IMR-90 (cell line): ENCODE measurements at regions not wholly inside any gene's neighbourhood (a gene's known extent, or its start where the extent isn't known, plus 50 kb on each side); places are given as distances from the start of the nearest gene placed in this dataset.

Experiments
- ATAC-seq: fragments of 200-7000 bp; cut with Tn5 transposase; 2 replicates; pipeline ENCODE4 v1.9.1; 2020; ENCODE audit warnings: low read depth, mild to moderate bottlenecking, moderate library complexity
- BruUV-seq: library from RNA; stranded (reverse); fragments of 400-500 nt; replicated peaks from 2 replicates; lab custom pipeline; 2021; lab: Mats Ljungman, UMichigan
- CTCF ChIA-PET: fragments of 300-600 bp; formaldehyde crosslinking; extraction: SDS; loops from one replicate; lab custom pipeline; 2021; ENCODE audit warnings: antibody characterized with exemption; lab: Yijun Ruan, JAX
- POLR2A ChIA-PET: fragments of 300-600 bp; sonication (Branson Sonifier 250); formaldehyde crosslinking; loops from one replicate; lab custom pipeline; 2022; ENCODE audit warnings: antibody characterized with exemption; ENCODE audit not compliant: unreplicated experiment; lab: Charles Lee
- DNase-seq: peaks from one replicate; pipeline ENCODE4 v3.0.0; 2013
- H2AFZ ChIP-seq: replicated peaks from 2 replicates; pipeline ENCODE3; 2013; ENCODE audit warnings: low read length, mild to moderate bottlenecking; ENCODE audit not compliant: poor library complexity
- H2AK5ac ChIP-seq: 2 replicates; pipeline ENCODE4 v1.6.1; 2013; ENCODE audit warnings: low read depth, low read length, inconsistent platforms
- H2AK9ac ChIP-seq: replicated peaks from 2 replicates; pipeline ENCODE3; 2013; ENCODE audit warnings: mild to moderate bottlenecking, low read depth, low read length, moderate library complexity; ENCODE audit not compliant: poor library complexity
- H2BK120ac ChIP-seq: 2 replicates; pipeline ENCODE4 v1.6.1; 2013; ENCODE audit warnings: low read depth, low read length, inconsistent platforms
- H2BK15ac ChIP-seq: 3 replicates; pipeline ENCODE4 v1.6.1; 2013; ENCODE audit warnings: low read depth, low read length, inconsistent platforms
- H2BK20ac ChIP-seq: 2 replicates; pipeline ENCODE4 v1.6.1; 2013; ENCODE audit warnings: low read depth, mild to moderate bottlenecking, inconsistent platforms, low read length, moderate library complexity
- H2BK5ac ChIP-seq: 2 replicates; pipeline ENCODE4 v1.6.1; 2013; ENCODE audit warnings: mild to moderate bottlenecking, low read depth, low read length, inconsistent platforms; ENCODE audit not compliant: poor library complexity, severe bottlenecking
- H3K14ac ChIP-seq: replicated peaks from 2 replicates; pipeline ENCODE4 v1.6.1; 2013; ENCODE audit warnings: low read depth, low read length, inconsistent platforms
- H3K18ac ChIP-seq: 2 replicates; pipeline ENCODE4 v1.6.1; 2013; ENCODE audit warnings: low read depth, low read length, control low read depth
- H3K23ac ChIP-seq: 2 replicates; pipeline ENCODE4 v1.6.1; 2013; ENCODE audit warnings: low read depth, low read length, inconsistent platforms
- H3K27ac ChIP-seq: 2 replicates; pipeline ENCODE4 v1.5.1; 2013; ENCODE audit warnings: mild to moderate bottlenecking, control low read depth, low read length; ENCODE audit not compliant: insufficient read depth
- H3K27me3 ChIP-seq: 2 replicates; pipeline ENCODE4 v1.6.1; 2013; ENCODE audit warnings: low read length; ENCODE audit not compliant: control insufficient read depth, insufficient read depth
- H3K36me3 ChIP-seq: 2 replicates; pipeline ENCODE4 v1.6.1; 2013; ENCODE audit warnings: low read length, mixed read lengths; ENCODE audit not compliant: control insufficient read depth, insufficient read depth
- H3K4ac ChIP-seq: 2 replicates; pipeline ENCODE4 v1.6.1; 2013; ENCODE audit warnings: low read depth, low read length, inconsistent platforms
- H3K4me1 ChIP-seq: 2 replicates; pipeline ENCODE4 v1.6.1; 2013; ENCODE audit warnings: low read length, mixed read lengths; ENCODE audit not compliant: control insufficient read depth, insufficient read depth
- H3K4me2 ChIP-seq: 2 replicates; pipeline ENCODE4 v1.6.1; 2013; ENCODE audit warnings: low read depth, mild to moderate bottlenecking, control low read depth, low read length, moderate library complexity
- H3K4me3 ChIP-seq: 2 replicates; pipeline ENCODE4 v1.5.1; 2013; ENCODE audit warnings: low read depth, mild to moderate bottlenecking, control low read depth, low read length, moderate library complexity; ENCODE audit not compliant: insufficient read depth
- H3K56ac ChIP-seq: 2 replicates; pipeline ENCODE4 v1.6.1; 2013; ENCODE audit warnings: low read length, inconsistent platforms; ENCODE audit not compliant: insufficient read depth; ENCODE audit errors: extremely low read depth
- H3K79me1 ChIP-seq, 2 experiments: 2 replicates each; pipeline ENCODE4 v1.6.1; 2013; ENCODE audit warnings: low read length in 2 of 2, inconsistent platforms in 1 of 2, low read depth in 1 of 2
- H3K9ac ChIP-seq: 2 replicates; pipeline ENCODE4 v1.6.1; 2013; ENCODE audit warnings: low read depth, low read length, control low read depth
- H3K9me1 ChIP-seq: 2 replicates; pipeline ENCODE4 v1.6.1; 2013; ENCODE audit warnings: low read length, inconsistent platforms; ENCODE audit not compliant: insufficient read depth
- H3K9me3 ChIP-seq: 2 replicates; pipeline ENCODE4 v1.6.1; 2013; ENCODE audit warnings: low read length; ENCODE audit not compliant: control insufficient read depth, insufficient read depth
- H4K20me1 ChIP-seq: 2 replicates; pipeline ENCODE4 v1.6.1; 2013; ENCODE audit warnings: low read length, inconsistent platforms; ENCODE audit not compliant: insufficient read depth
- H4K5ac ChIP-seq: 2 replicates; pipeline ENCODE4 v1.6.1; 2013; ENCODE audit warnings: mild to moderate bottlenecking, low read depth, low read length, control low read depth
- H4K8ac ChIP-seq, 2 experiments: 2 replicates each; pipeline ENCODE4 v1.6.1; 2013; ENCODE audit warnings: low read depth in 2 of 2, low read length in 2 of 2, control low read depth in 1 of 2, inconsistent platforms in 1 of 2
- H4K91ac ChIP-seq: 2 replicates; pipeline ENCODE4 v1.6.1; 2013; ENCODE audit warnings: low read depth, low read length, inconsistent platforms; ENCODE audit not compliant: insufficient read depth
- CEBPB ChIP-seq: IDR thresholded peaks from 2 replicates; pipeline ENCODE4 v1.6.1; 2012; ENCODE audit warnings: low read depth, low read length, improper control_type of control experiment
- RCOR1 ChIP-seq: IDR thresholded peaks from 2 replicates; pipeline ENCODE4 v1.6.1; 2012; ENCODE audit warnings: mild to moderate bottlenecking, low read length, improper control_type of control experiment; ENCODE audit not compliant: insufficient replicate concordance
- WGBS, 2 experiments: methylation state at CpG; one replicate each; pipeline versions ENCODE4 v1.1.5 to v1.1.7; 2013; ENCODE audit warnings: missing lambda C conversion rate in 2 of 2; ENCODE audit not compliant: insufficient read length in 1 of 2; ENCODE audit errors: extremely low coverage in 2 of 2; 5-methylcytosine and 5-hydroxymethylcytosine counted together
- dilution Hi-C: fragments of 300-500 bp; cut with HindIII; formaldehyde crosslinking; loops from one replicate; pipeline ENCODE4 v1.14.3; 2018; ENCODE audit warnings: low sequenced_read_pairs; ENCODE audit not compliant: unreplicated experiment
- in situ Hi-C: fragments of 300-500 bp; cut with MboI; formaldehyde crosslinking; loops from 3 replicates; pipeline ENCODE4 v1.14.3; 2019; ENCODE audit warnings: low sequenced_read_pairs, inconsistent platforms, mixed read lengths
- intact Hi-C: fragments of 100-400 bp; cut with micrococcal nuclease; formaldehyde crosslinking; loops from 2 replicates; pipeline ENCODE4 v1.10.0; 2022

- no peak overlapping the region for H2BK15ac ChIP-seq
- H3K14ac ChIP-seq = no peak overlapping the region
- H3K27ac ChIP-seq = no peak overlapping the region
- H3K4me3 ChIP-seq = no peak overlapping the region
- no peaks in the 10 kb centered on the region for H3K79me1 ChIP-seq
- no peaks in the 10 kb centered on the region for H3K9me3 ChIP-seq
- no peak overlapping the region for H2AFZ ChIP-seq
- H2AK5ac ChIP-seq = no peak overlapping the region
- H4K91ac ChIP-seq = no peak overlapping the region
- no peak overlapping the region for H3K56ac ChIP-seq
- no peak overlapping the region for H3K23ac ChIP-seq
- no peaks in the 10 kb centered on the region for H3K9me1 ChIP-seq
- H2BK20ac ChIP-seq = no peak overlapping the region
- intact Hi-C loops (no loop called here), dilution Hi-C loops (no loop called here), in situ Hi-C loops (no loop called here)
- no peak overlapping the region for H2AK9ac ChIP-seq
- no peak overlapping the region for H4K8ac ChIP-seq
- no peaks in the 10 kb centered on the region for H3K36me3 ChIP-seq
- no TSS peak for BruUV-seq
- no peak overlapping the region for H4K5ac ChIP-seq
- TF ChIP-seq CEBPB = no peak
- TF ChIP-seq RCOR1 = no peak
- DNase-seq (no peak), ATAC-seq (no peak)
- no peak overlapping the region for H2BK5ac ChIP-seq
- H2BK120ac ChIP-seq = no peak overlapping the region
- H4K20me1 ChIP-seq = no peaks in the 10 kb centered on the region
- no peak overlapping the region for H3K9ac ChIP-seq
- H3K27me3 ChIP-seq = no peaks in the 10 kb centered on the region
- ChIA-PET POLR2A (no interaction called here), CTCF (no interaction called here)
- 29% methylated on average over 1 of the region's 1 CpG; no CpG with 5 or more reads in 1 of the 2 experiments for WGBS, 2 experiments
- H3K4ac ChIP-seq = no peak overlapping the region
- H3K18ac ChIP-seq = no peak overlapping the region
- H3K4me2 ChIP-seq = no peak overlapping the region
- no peaks in the 10 kb centered on the region for H3K4me1 ChIP-seq
Measured at GRCh38 chr3:82000773-82001172, 239.3 kb upstream of the GBE1 start.
